Central memory CD8-positive, alpha-beta T cell (primary cell): ENCODE measurements at regions not wholly inside any gene's neighbourhood (a gene's known extent, or its start where the extent isn't known, plus 50 kb on each side); places are given as distances from the start of the nearest gene placed in this dataset.

Experiments
- ATAC-seq: fragments of 150-1000 bp; cut with Tn5 transposase; replicated peaks from 2 replicates; pipeline ENCODE4 v1.10.0; 2022; ENCODE audit warnings: mild to moderate bottlenecking, moderate FRiP score, moderate number of reproducible peaks; ENCODE audit not compliant: poor library complexity, severe bottlenecking; ENCODE audit errors: extremely low read depth
- DNase-seq, 2 donors: peaks; one replicate each; pipeline ENCODE4 v3.0.0; 2021; ENCODE audit warnings: low spot score in 2 of 2
- H3K27ac Mint-ChIP-seq: one replicate; pipeline ENCODE4 v1.8.0; 2022; ENCODE audit warnings: low read depth, mild to moderate bottlenecking, moderate library complexity, mixed read lengths
- H3K27me3 Mint-ChIP-seq: one replicate; pipeline ENCODE4 v1.8.0; 2022; ENCODE audit warnings: mixed read lengths
- H3K36me3 Mint-ChIP-seq: one replicate; pipeline ENCODE4 v1.8.0; 2022; ENCODE audit warnings: mild to moderate bottlenecking, moderate library complexity, mixed read lengths; ENCODE audit not compliant: insufficient read depth
- H3K4me1 Mint-ChIP-seq: one replicate; pipeline ENCODE4 v1.8.0; 2022; ENCODE audit warnings: mixed read lengths
- H3K4me3 Mint-ChIP-seq: one replicate; pipeline ENCODE4 v1.8.0; 2022; ENCODE audit warnings: mild to moderate bottlenecking, moderate library complexity, mixed read lengths
- H3K9me3 Mint-ChIP-seq: one replicate; pipeline ENCODE4 v1.8.0; 2022; ENCODE audit warnings: mixed read lengths

DNA sequence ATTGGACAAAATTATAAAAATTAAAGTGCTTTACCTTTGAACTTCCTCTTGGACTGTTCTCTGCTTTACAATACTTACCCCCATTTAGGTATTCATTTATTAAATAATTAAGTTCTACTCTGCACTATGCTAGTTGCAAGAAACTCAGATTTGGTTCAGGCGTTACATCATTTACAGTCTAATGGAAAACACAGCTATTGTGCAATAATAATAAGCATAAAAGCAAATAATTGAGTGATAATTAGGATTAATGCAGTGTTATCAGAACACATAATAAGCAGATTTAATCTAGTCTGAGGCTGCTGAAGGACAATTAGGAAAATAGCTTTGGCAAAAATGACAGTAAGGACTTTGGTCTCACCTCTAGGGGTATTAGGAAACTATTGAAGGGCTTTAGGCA, 493.2 kb upstream of the ADARB2 start:
- no peak for DNase-seq
- no peak overlapping the region for H3K27ac Mint-ChIP-seq
- no peak for ATAC-seq
- H3K4me3 Mint-ChIP-seq, result no peak overlapping the region
- no peaks in the 10 kb centered on the region for H3K27me3 Mint-ChIP-seq
- no peaks in the 10 kb centered on the region for H3K4me1 Mint-ChIP-seq
- no peaks in the 10 kb centered on the region for H3K36me3 Mint-ChIP-seq
- H3K9me3 Mint-ChIP-seq, result no peaks in the 10 kb centered on the region

DNA sequence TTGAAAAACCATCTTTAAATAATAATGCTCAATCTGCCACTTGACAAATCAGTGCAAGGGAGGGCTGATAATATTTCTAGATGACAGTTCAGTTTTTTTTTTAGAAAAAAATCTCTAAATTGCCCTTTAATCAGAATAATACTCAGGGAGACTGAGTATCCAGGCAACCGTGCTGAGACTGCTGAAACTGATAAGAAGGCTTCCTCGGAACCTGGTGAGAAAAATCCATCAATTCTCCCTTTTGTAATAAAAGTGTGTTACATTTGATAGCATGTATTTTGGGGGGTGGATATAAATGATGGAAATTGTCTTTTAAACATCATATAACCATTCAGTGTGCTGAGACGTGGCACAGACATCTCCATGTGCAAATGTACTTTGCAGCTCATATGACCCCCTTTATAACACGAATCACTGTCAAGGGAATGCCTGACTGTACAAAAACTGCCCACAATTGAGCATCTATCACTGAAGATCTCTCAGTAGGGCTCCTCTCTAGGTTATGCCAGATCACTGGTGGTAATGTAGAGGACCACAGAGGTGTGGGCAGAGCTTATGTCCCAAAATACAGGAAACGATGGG, 491.1 kb upstream of the ADARB2 start:
- Mint-ChIP-seq H3K27me3 (peaks cover 7% of the 10 kb centered on the region), H3K9me3 (no peaks in the 10 kb centered on the region), H3K4me1 (no peaks in the 10 kb centered on the region), H3K4me3 (no peak overlapping the region), H3K27ac (no peak overlapping the region), H3K36me3 (no peaks in the 10 kb centered on the region)
- no peak for DNase-seq
- no peak for ATAC-seq

DNA sequence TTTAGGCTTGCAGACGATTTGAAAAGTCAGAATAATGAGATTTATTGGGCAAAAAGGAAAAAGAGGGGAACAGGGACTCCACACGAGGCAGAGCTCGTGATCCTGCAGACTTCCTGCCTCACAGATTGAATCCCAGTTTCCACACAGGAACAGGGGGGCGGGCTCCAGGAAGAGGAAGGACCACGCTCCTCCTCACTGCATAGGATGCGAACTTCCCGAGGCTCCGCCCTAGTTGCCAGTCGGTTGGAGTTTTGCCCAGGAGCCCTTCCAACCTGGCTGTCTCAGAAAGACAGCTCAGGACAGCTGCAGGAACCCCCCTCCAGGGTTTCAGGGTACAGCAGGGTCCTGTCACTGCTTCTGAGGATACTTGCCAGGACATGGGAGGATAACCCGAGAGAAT, 488.3 kb upstream of the ADARB2 start:
- Mint-ChIP-seq H3K36me3 (no peaks in the 10 kb centered on the region), H3K9me3 (no peaks in the 10 kb centered on the region), H3K4me3 (no peak overlapping the region), H3K27ac (no peak overlapping the region), H3K4me1 (no peaks in the 10 kb centered on the region), H3K27me3 (peaks cover 7% of the 10 kb centered on the region)
- no peak for ATAC-seq
- DNase-seq, result no peak

DNA sequence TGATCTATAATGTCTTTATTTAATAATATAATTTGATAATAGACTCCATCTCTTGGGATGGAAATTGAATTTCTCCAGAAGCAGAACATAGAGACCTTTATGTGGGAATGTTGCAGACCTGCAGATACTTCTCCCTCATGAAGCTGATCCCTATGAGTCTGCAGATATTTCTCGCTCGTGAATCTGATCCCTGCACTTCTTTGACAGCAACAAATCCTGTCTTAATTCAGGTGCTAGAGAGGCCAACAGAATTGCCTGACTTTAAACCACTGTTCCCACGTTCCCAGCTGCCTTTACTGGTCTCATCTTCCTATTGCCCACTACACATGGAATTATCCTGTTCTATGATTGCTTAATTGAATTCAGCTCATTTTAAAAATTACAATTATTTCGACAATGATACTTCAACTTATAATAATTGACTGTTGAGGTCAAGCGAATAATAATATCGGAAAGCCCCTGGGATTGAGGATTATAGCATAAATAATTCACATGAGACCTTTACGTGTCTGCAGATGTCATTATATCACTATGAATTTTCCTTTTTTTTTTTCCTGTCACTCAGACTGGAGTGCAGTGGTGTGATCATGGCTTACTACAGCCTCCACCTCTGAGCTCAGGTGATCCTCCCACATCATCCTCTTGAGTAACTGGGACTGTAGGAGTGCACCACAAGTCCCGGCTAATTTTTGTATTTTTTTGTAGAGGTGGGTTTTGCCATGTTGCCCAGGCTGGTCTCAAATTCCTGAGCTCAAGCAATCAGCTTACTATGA, 486.4 kb upstream of the ADARB2 start:
- Mint-ChIP-seq H3K36me3 (no peaks in the 10 kb centered on the region), H3K4me1 (no peaks in the 10 kb centered on the region), H3K27me3 (peaks cover 7% of the 10 kb centered on the region), H3K4me3 (no peak overlapping the region), H3K9me3 (no peaks in the 10 kb centered on the region), H3K27ac (no peak overlapping the region)
- ATAC-seq (no peak), DNase-seq (no peak)

DNA sequence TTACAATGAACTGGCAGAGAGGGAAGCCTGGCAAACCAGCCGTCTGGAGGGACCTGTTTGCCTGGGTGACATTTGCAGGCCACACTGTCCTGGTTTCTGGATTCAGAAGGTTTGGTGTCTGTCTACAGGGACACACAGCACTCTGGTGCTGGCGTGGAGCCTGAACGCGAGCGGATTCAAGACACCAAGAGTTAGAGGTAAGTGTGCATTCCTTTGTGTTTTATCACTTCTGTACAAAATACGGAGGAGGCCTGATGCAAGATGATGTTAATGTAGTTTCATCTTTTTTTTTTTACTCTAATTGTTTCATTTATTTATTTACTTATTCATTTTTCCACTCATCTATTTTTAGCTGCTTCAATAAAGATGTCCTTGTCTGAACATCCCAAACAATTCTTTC, 485.3 kb upstream of the ADARB2 start:
- no peak overlapping the region for H3K27ac Mint-ChIP-seq
- H3K9me3 Mint-ChIP-seq, result no peaks in the 10 kb centered on the region
- no peaks in the 10 kb centered on the region for H3K4me1 Mint-ChIP-seq
- H3K36me3 Mint-ChIP-seq, result no peaks in the 10 kb centered on the region
- H3K4me3 Mint-ChIP-seq, result no peak overlapping the region
- no peak for ATAC-seq
- peaks cover 7% of the 10 kb centered on the region for H3K27me3 Mint-ChIP-seq
- DNase-seq, result no peak

GRCh38 chr10:2214805-2215204, 477.5 kb upstream of the ADARB2 start:
- DNase-seq (no peak), ATAC-seq (no peak)
- no peaks in the 10 kb centered on the region for H3K36me3 Mint-ChIP-seq
- H3K4me1 Mint-ChIP-seq, result no peaks in the 10 kb centered on the region
- H3K4me3 Mint-ChIP-seq, result no peak overlapping the region
- no peaks in the 10 kb centered on the region for H3K27me3 Mint-ChIP-seq
- no peaks in the 10 kb centered on the region for H3K9me3 Mint-ChIP-seq
- H3K27ac Mint-ChIP-seq, result no peak overlapping the region

- Mint-ChIP-seq H3K9me3 (no peaks in the 10 kb centered on the region), H3K4me3 (no peak overlapping the region), H3K27me3 (no peaks in the 10 kb centered on the region), H3K27ac (no peak overlapping the region), H3K36me3 (no peaks in the 10 kb centered on the region), H3K4me1 (no peaks in the 10 kb centered on the region)
- DNase-seq (no peak), ATAC-seq (no peak)
Measured at GRCh38 chr10:2214092-2214491, 476.8 kb upstream of the ADARB2 start.

- Mint-ChIP-seq H3K27me3 (no peaks in the 10 kb centered on the region), H3K4me3 (no peak overlapping the region), H3K36me3 (no peaks in the 10 kb centered on the region), H3K27ac (no peak overlapping the region), H3K9me3 (no peaks in the 10 kb centered on the region), H3K4me1 (no peaks in the 10 kb centered on the region)
- ATAC-seq, result no peak
- no peak for DNase-seq
Measured at GRCh38 chr10:2212244-2212834, 475.0 kb upstream of the ADARB2 start.

GRCh38 chr10:2210088-2210487, 472.8 kb upstream of the ADARB2 start:
- Mint-ChIP-seq H3K9me3 (no peaks in the 10 kb centered on the region), H3K4me3 (no peak overlapping the region), H3K27me3 (no peaks in the 10 kb centered on the region), H3K36me3 (no peaks in the 10 kb centered on the region), H3K4me1 (no peaks in the 10 kb centered on the region), H3K27ac (no peak overlapping the region)
- no peak for ATAC-seq
- no peak for DNase-seq

DNA sequence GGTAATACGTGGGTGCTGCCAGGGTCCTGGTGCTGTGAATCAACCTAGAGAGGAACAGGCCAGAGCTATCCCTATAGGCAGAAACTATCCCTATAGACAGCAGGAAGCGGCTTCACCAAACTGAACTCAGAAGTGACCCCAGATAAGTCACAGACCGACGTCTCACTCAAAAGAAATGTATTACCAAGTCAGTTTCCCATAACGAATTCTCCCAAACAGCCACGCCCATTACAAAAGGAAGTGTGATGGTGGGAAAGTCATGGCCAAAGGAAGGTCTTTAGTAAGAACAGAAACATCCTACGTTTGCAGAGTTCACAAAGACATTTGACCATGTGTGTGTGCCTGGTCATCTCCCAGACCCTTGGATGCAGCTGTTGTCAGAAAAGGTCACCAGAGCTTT, 470.8 kb upstream of the ADARB2 start:
- H3K36me3 Mint-ChIP-seq, result no peaks in the 10 kb centered on the region
- ATAC-seq (no peak), DNase-seq (no peak)
- H3K9me3 Mint-ChIP-seq, result peaks cover 5% of the 10 kb centered on the region
- H3K27me3 Mint-ChIP-seq, result no peaks in the 10 kb centered on the region
- H3K4me1 Mint-ChIP-seq, result no peaks in the 10 kb centered on the region
- no peak overlapping the region for H3K4me3 Mint-ChIP-seq
- H3K27ac Mint-ChIP-seq, result no peak overlapping the region

- H3K4me1 Mint-ChIP-seq, result no peaks in the 10 kb centered on the region
- no peak for DNase-seq
- peaks cover 5% of the 10 kb centered on the region for H3K9me3 Mint-ChIP-seq
- no peaks in the 10 kb centered on the region for H3K27me3 Mint-ChIP-seq
- no peak overlapping the region for H3K27ac Mint-ChIP-seq
- no peak overlapping the region for H3K4me3 Mint-ChIP-seq
- H3K36me3 Mint-ChIP-seq, result no peaks in the 10 kb centered on the region
- ATAC-seq, result no peak
Measured at GRCh38 chr10:2207246-2207922, 470.1 kb upstream of the ADARB2 start.

DNA sequence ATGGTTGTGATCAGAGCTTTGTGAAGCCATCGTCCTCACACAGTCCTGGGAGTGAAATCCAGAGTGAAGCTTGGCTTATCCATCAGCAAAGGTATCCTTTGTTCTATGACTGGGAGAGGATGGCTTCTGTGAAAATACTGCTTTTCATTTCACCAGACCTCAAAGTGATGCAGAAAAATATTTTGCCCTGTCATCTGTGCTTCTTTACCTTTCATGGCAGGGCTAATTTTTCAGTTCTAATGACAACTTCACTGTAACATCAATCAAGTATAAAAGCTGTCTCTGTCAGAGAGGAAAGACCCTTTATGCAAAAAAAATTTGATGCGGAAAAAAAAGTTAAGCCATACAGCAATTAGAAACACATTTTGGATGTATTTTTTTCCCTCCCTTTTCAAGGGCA, 468.1 kb upstream of the ADARB2 start:
- Mint-ChIP-seq H3K27ac (no peak overlapping the region), H3K9me3 (peaks cover 5% of the 10 kb centered on the region), H3K27me3 (no peaks in the 10 kb centered on the region), H3K4me3 (no peak overlapping the region), H3K36me3 (no peaks in the 10 kb centered on the region), H3K4me1 (no peaks in the 10 kb centered on the region)
- ATAC-seq (no peak), DNase-seq (no peak)

GRCh38 chr10:2202401-2202800, 465.1 kb upstream of the ADARB2 start:
- H3K4me3 Mint-ChIP-seq, result no peak overlapping the region
- H3K36me3 Mint-ChIP-seq, result no peaks in the 10 kb centered on the region
- no peaks in the 10 kb centered on the region for H3K4me1 Mint-ChIP-seq
- DNase-seq, result no peak
- H3K27ac Mint-ChIP-seq, result no peak overlapping the region
- ATAC-seq, result no peak
- peaks cover 5% of the 10 kb centered on the region for H3K9me3 Mint-ChIP-seq
- no peaks in the 10 kb centered on the region for H3K27me3 Mint-ChIP-seq
